OCI-LY1 (cell line): ENCODE measurements at regions not wholly inside any gene's neighbourhood (a gene's known extent, or its start where the extent isn't known, plus 50 kb on each side); places are given as distances from the start of the nearest gene placed in this dataset.

ENCODE experiments used
- H2AFZ ChIP-seq: fragments of 200-600 bp; sonication (generic), shearing (Covaris generic); 2 replicates; pipeline ENCODE4 v1.6.0; 2014; ENCODE audit warnings: antibody characterized with exemption, mild to moderate bottlenecking, low read length
- H3F3A ChIP-seq: fragments of 200-600 bp; sonication (generic), shearing (Covaris generic); 2 replicates; pipeline ENCODE4 v1.6.0; 2014; ENCODE audit warnings: mild to moderate bottlenecking, antibody characterized with exemption, low read length, moderate library complexity; ENCODE audit not compliant: insufficient read depth
- H3K27ac ChIP-seq: fragments of 200-600 bp; sonication (generic); 2 replicates; pipeline ENCODE4 v1.5.1; 2014; ENCODE audit warnings: low read length, mixed run types, mild to moderate bottlenecking, low read depth; ENCODE audit not compliant: poor library complexity, severe bottlenecking
- H3K27me3 ChIP-seq: fragments of 200-600 bp; sonication (generic); 2 replicates; pipeline ENCODE4 v1.6.0; 2014; ENCODE audit warnings: antibody characterized with exemption, mild to moderate bottlenecking, low read length, moderate library complexity; ENCODE audit not compliant: insufficient read depth
- H3K36me3 ChIP-seq: fragments of 200-600 bp; sonication (generic); 2 replicates; pipeline ENCODE4 v1.6.1; 2014; ENCODE audit warnings: mild to moderate bottlenecking, antibody characterized with exemption, low read length, moderate library complexity, mixed read lengths; ENCODE audit not compliant: insufficient read depth
- H3K4me1 ChIP-seq: fragments of 200-600 bp; sonication (generic); 2 replicates; pipeline ENCODE4 v1.5.1; 2014; ENCODE audit warnings: mild to moderate bottlenecking, low read length, moderate library complexity; ENCODE audit not compliant: insufficient read depth, severe bottlenecking
- H3K4me2 ChIP-seq: fragments of 200-600 bp; sonication (generic), shearing (Covaris generic); 2 replicates; pipeline ENCODE4 v1.6.1; 2014; ENCODE audit warnings: low read length
- H3K4me3 ChIP-seq: fragments of 200-600 bp; sonication (generic); 2 replicates; pipeline ENCODE4 v1.5.1; 2014; ENCODE audit warnings: low read length, low read depth, mild to moderate bottlenecking, mixed read lengths; ENCODE audit not compliant: poor library complexity, severe bottlenecking
- H3K79me2 ChIP-seq: fragments of 200-600 bp; shearing (Covaris generic); 2 replicates; pipeline ENCODE4 v1.6.1; 2016; ENCODE audit warnings: mixed run types, low read length, mixed read lengths; ENCODE audit not compliant: insufficient read depth
- H3K9ac ChIP-seq: fragments of 200-600 bp; sonication (generic), shearing (Covaris generic); 2 replicates; pipeline ENCODE4 v1.6.1; 2014; ENCODE audit warnings: mild to moderate bottlenecking, low read length, mixed read lengths
- H3K9me2 ChIP-seq: fragments of 200-600 bp; sonication (generic), shearing (Covaris generic); 2 replicates; pipeline ENCODE4 v1.6.1; 2014; ENCODE audit warnings: low read depth, mild to moderate bottlenecking, low read length, mixed read lengths
- H3K9me3 ChIP-seq: fragments of 200-600 bp; shearing (Covaris generic); 2 replicates; pipeline ENCODE4 v1.6.1; 2014; ENCODE audit warnings: low read length, mixed read lengths
- H4K20me1 ChIP-seq: fragments of 200-600 bp; sonication (generic), shearing (Covaris generic); 2 replicates; pipeline ENCODE4 v1.6.0; 2016; ENCODE audit warnings: mild to moderate bottlenecking, low read length; ENCODE audit not compliant: insufficient read depth
- EZH2 ChIP-seq: fragments of 200-600 bp; sonication (generic), shearing (Covaris generic); IDR thresholded peaks from 2 replicates; pipeline ENCODE4 v1.8.0; 2017; ENCODE audit warnings: borderline replicate concordance, mixed run types, mild to moderate bottlenecking, antibody characterized with exemption, low read length, moderate library complexity, mixed read lengths
- TF ChIP-seq, protein P1 (sequence below): fragments of 200-600 bp; sonication (generic), shearing (Covaris generic); IDR thresholded peaks from 2 replicates; pipeline ENCODE4 v1.5.1; 2017; ENCODE audit warnings: mild to moderate bottlenecking, antibody characterized with exemption, low read length, moderate library complexity, mixed read lengths

GRCh38 chr6:14571746-14572145, 454.2 kb downstream of the CD83 start:
- Histone ChIP-seq H3K4me1 (no peaks in the 10 kb centered on the region), H3K36me3 (no peaks in the 10 kb centered on the region), H2AFZ (no peak overlapping the region), H4K20me1 (no peaks in the 10 kb centered on the region), H3K9me3 (no peaks in the 10 kb centered on the region), H3K27me3 (no peaks in the 10 kb centered on the region), H3F3A (no peaks in the 10 kb centered on the region), H3K4me2 (no peak overlapping the region), H3K9ac (no peak overlapping the region), H3K9me2 (no peaks in the 10 kb centered on the region), H3K4me3 (no peak overlapping the region), H3K79me2 (no peaks in the 10 kb centered on the region), H3K27ac (no peak overlapping the region)
- no peak for TF ChIP-seq EZH2
- TF ChIP-seq, protein P1, sequence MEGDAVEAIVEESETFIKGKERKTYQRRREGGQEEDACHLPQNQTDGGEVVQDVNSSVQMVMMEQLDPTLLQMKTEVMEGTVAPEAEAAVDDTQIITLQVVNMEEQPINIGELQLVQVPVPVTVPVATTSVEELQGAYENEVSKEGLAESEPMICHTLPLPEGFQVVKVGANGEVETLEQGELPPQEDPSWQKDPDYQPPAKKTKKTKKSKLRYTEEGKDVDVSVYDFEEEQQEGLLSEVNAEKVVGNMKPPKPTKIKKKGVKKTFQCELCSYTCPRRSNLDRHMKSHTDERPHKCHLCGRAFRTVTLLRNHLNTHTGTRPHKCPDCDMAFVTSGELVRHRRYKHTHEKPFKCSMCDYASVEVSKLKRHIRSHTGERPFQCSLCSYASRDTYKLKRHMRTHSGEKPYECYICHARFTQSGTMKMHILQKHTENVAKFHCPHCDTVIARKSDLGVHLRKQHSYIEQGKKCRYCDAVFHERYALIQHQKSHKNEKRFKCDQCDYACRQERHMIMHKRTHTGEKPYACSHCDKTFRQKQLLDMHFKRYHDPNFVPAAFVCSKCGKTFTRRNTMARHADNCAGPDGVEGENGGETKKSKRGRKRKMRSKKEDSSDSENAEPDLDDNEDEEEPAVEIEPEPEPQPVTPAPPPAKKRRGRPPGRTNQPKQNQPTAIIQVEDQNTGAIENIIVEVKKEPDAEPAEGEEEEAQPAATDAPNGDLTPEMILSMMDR = no peak

DNA sequence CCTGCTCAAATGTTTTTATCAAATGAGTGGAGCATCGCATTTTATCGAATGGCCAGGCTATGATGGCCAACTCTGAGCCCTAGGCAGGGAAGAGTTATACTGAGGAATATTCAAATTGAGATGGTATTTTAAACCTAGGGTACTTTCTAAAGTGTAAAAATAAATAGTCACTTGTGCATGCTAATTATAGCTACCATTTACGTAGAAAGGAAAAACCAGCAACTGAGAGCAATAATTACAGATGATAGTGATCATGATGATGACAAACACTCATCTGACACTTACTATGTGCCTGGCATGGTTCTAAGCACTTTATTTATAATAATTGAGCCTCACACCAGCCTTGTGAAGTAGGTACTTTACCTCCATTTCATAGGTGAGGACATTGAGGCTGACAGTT, 455.7 kb downstream of the CD83 start:
- no peaks in the 10 kb centered on the region for H3K36me3 ChIP-seq
- no peak overlapping the region for H3K4me3 ChIP-seq
- no peaks in the 10 kb centered on the region for H3F3A ChIP-seq
- H3K9me3 ChIP-seq = no peaks in the 10 kb centered on the region
- no peaks in the 10 kb centered on the region for H3K27me3 ChIP-seq
- TF ChIP-seq, protein P1 = no peak
- no peak for TF ChIP-seq EZH2
- no peaks in the 10 kb centered on the region for H4K20me1 ChIP-seq
- no peaks in the 10 kb centered on the region for H3K9me2 ChIP-seq
- H3K9ac ChIP-seq = no peak overlapping the region
- H3K4me1 ChIP-seq = no peaks in the 10 kb centered on the region
- H3K4me2 ChIP-seq = no peak overlapping the region
- no peak overlapping the region for H3K27ac ChIP-seq
- no peaks in the 10 kb centered on the region for H3K79me2 ChIP-seq
- H2AFZ ChIP-seq = no peak overlapping the region

DNA sequence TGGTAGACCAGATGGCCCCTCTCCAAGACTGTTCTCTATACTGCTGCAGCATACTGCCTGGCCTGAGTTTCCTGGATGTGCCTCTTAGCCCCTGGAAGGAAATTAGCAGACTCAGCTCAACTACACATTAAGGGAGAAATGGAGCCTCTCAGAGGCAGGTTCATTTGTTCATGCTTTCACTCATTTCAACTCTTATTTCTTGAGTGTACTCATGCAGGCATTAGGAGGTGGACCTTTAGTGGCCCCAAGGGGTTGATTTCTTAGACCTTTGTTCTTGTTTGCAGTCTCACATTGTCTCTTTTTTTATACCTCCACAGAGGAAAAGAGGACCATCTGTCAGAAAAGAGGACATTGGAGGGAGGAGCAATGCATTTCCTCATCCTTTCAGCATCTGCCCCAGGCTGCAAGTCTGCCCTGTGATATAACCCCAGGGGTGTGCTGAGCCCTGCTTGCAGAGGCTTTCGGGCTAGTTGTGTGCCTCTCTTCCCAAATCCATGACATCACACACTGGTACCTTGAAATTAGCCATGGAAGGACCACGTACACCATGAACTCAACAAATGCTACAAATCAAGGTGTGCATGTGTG, 456.2 kb downstream of the CD83 start:
- Histone ChIP-seq H3K27me3 (no peaks in the 10 kb centered on the region), H3K36me3 (no peaks in the 10 kb centered on the region), H3K9ac (no peak overlapping the region), H2AFZ (no peak overlapping the region), H3K4me1 (no peaks in the 10 kb centered on the region), H3K9me2 (no peaks in the 10 kb centered on the region), H4K20me1 (no peaks in the 10 kb centered on the region), H3K4me2 (no peak overlapping the region), H3K79me2 (no peaks in the 10 kb centered on the region), H3K9me3 (no peaks in the 10 kb centered on the region), H3F3A (no peaks in the 10 kb centered on the region), H3K4me3 (no peak overlapping the region), H3K27ac (no peak overlapping the region)
- no peak for TF ChIP-seq EZH2
- TF ChIP-seq, protein P1 = no peak
